ENCODE measurements at regions not wholly inside any gene's neighbourhood (a gene's known extent, or its start where the extent isn't known, plus 50 kb on each side); places are given as distances from the start of the nearest gene placed in this dataset.

DNA sequence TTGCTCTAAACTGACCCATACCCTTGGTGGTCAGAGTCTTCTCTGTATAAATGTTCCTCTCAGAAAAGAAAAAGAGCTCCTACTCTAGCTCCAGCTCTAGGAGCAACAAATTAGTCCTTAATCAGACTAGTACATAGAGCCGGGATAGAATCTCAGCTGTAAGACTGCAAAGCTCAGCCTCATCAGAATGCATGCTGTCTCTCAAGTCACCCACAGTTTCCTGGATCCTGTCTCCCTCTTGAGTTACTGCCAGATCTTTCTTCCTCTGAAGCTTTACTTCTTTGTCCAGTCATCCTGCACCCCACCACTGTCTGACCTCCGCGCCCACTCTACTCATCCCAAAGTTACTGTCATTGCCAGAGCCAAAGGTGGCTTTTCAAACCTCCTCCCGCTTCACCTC, 139.3 kb upstream of the PRMT8 start:
- no peak for TF ChIP-seq CTCF (conservative IDR thresholded peaks at IDR 0.05 in 1 of 2, IDR thresholded peaks at IDR 0.05 in 1 of 2; ENCODE audit: extremely low read depth in 1 of 2, insufficient read depth in 1 of 2, low read depth in 1 of 2, low read length in 2 of 2)
- TF ChIP-seq EZH2 (IDR thresholded peaks at IDR 0.05; ENCODE audit: borderline replicate concordance, low read length): no peak

Data from mammary epithelial cell (primary cell).